Endothelial cell of umbilical vein (primary cell): ENCODE measurements at regions not wholly inside any gene's neighbourhood (a gene's known extent, or its start where the extent isn't known, plus 50 kb on each side); places are given as distances from the start of the nearest gene placed in this dataset.

Experiments used
- BruUV-seq: library from RNA; stranded (reverse); fragments of 400-500 nt; replicated peaks from 2 replicates; lab custom pipeline; 2021; lab: Mats Ljungman, UMichigan
- CTCF ChIA-PET: fragments of 300-600, 350-600 bp; sonication (Branson Sonifier 250); formaldehyde crosslinking; loops from one replicate; lab custom pipeline; 2021; ENCODE audit warnings: antibody characterized with exemption, inconsistent platforms; lab: Charles Lee
- POLR2A ChIA-PET: fragments of 300-600, 350-600 bp; sonication (Branson Sonifier 250); formaldehyde crosslinking; loops from one replicate; lab custom pipeline; 2021; ENCODE audit warnings: antibody characterized with exemption, inconsistent platforms; lab: Charles Lee
- DNase-seq: peaks from one replicate; pipeline ENCODE4 v3.0.0-alpha.2; 2011; ENCODE audit warnings: low read depth, low spot score
- FAIRE-seq: peaks from 2 replicates; lab custom pipeline; 2011; peaks lifted over from hg19 to GRCh38; lab: Jason Lieb, UNC
- H2AFZ ChIP-seq: 2 replicates; pipeline ENCODE4 v1.6.0; 2012; ENCODE audit warnings: low read depth, low read length, control low read depth, inconsistent platforms
- H3K27ac ChIP-seq: 2 replicates; pipeline ENCODE4 v1.5.1; 2011; ENCODE audit warnings: low read depth, mild to moderate bottlenecking, control low read depth, low read length, moderate library complexity; ENCODE audit not compliant: insufficient read depth
- H3K27me3 ChIP-seq, 2 experiments: 2 replicates each; pipeline versions ENCODE4 v1.6.0 to v1.6.1; 2011; ENCODE audit warnings: low read length in 2 of 2, mixed read lengths in 1 of 2; ENCODE audit not compliant: control insufficient read depth in 2 of 2, insufficient read depth in 2 of 2
- H3K36me3 ChIP-seq, 2 experiments: 2 replicates in 1 of 2; 3 replicates in 1 of 2; pipeline ENCODE4 v1.5.1; 2011; ENCODE audit warnings: low read length in 2 of 2, mild to moderate bottlenecking in 1 of 2, moderate library complexity in 1 of 2; ENCODE audit not compliant: control insufficient read depth in 2 of 2, insufficient read depth in 2 of 2; ENCODE audit errors: extremely low read depth in 1 of 2
- H3K4me1 ChIP-seq: 3 replicates; pipeline ENCODE4 v1.5.1; 2011; ENCODE audit warnings: mild to moderate bottlenecking, low read length; ENCODE audit not compliant: control insufficient read depth, insufficient read depth; ENCODE audit errors: extremely low read depth
- H3K4me2 ChIP-seq: 2 replicates; pipeline ENCODE4 v1.6.1; 2011; ENCODE audit warnings: low read length, control low read depth, mixed read lengths; ENCODE audit not compliant: insufficient read depth
- H3K4me3 ChIP-seq, 3 experiments: fragments of 200-600 bp in 1 of 3; sonication (generic), shearing (Covaris generic) in 1 of 3; replicated peaks in 1 of 3; 2 replicates each; pipeline ENCODE4 v1.5.1; 2011 to 2016; ENCODE audit warnings: control low read depth in 3 of 3, low read length in 3 of 3, mild to moderate bottlenecking in 2 of 3, inconsistent platforms in 1 of 3, low read depth in 1 of 3, moderate library complexity in 1 of 3; ENCODE audit not compliant: insufficient read depth in 1 of 3
- H3K79me2 ChIP-seq: 2 replicates; pipeline ENCODE4 v1.6.0; 2012; ENCODE audit warnings: low read length, inconsistent platforms; ENCODE audit not compliant: control insufficient read depth, insufficient read depth
- H3K9ac ChIP-seq: replicated peaks from 2 replicates; pipeline ENCODE3; 2011; ENCODE audit warnings: low read length, control low read depth; ENCODE audit not compliant: insufficient read depth; ENCODE audit errors: extremely low read depth
- H3K9me1 ChIP-seq: replicated peaks from 3 replicates; pipeline ENCODE4 v1.6.0; 2011; ENCODE audit warnings: mild to moderate bottlenecking, low read length; ENCODE audit not compliant: control insufficient read depth, insufficient read depth; ENCODE audit errors: extremely low read depth
- H3K9me3 ChIP-seq: replicated peaks from 2 replicates; pipeline ENCODE4 v1.5.1; 2012; ENCODE audit warnings: low read length, inconsistent platforms; ENCODE audit not compliant: control insufficient read depth, insufficient read depth
- H4K20me1 ChIP-seq: replicated peaks from 2 replicates; pipeline ENCODE3; 2011; ENCODE audit warnings: mild to moderate bottlenecking, low read length; ENCODE audit not compliant: control insufficient read depth, insufficient read depth; ENCODE audit errors: extremely low read depth
- CTCF ChIP-seq, 2 donors: IDR thresholded peaks; 1 replicate in 1 of 2; 2 replicates in 1 of 2; pipeline ENCODE4 v1.5.1; 2011; ENCODE audit warnings: low read length in 2 of 2, mild to moderate bottlenecking in 2 of 2, moderate library complexity in 2 of 2, control low read depth in 1 of 2, inconsistent platforms in 1 of 2, low read depth in 1 of 2; ENCODE audit not compliant: insufficient read depth in 1 of 2; ENCODE audit errors: extremely low read depth in 1 of 2
- EZH2 ChIP-seq: IDR thresholded peaks from 2 replicates; pipeline ENCODE4 v1.6.1; 2012; ENCODE audit warnings: borderline replicate concordance, low read depth, mild to moderate bottlenecking, moderate library complexity, low read length, inconsistent platforms; ENCODE audit not compliant: severe bottlenecking
- FOS ChIP-seq: IDR thresholded peaks from 2 replicates; pipeline ENCODE4 v1.6.1; 2011; ENCODE audit warnings: mild to moderate bottlenecking, low read length, moderate library complexity, borderline replicate concordance; ENCODE audit not compliant: insufficient read depth
- GATA2 ChIP-seq: IDR thresholded peaks from 2 replicates; pipeline ENCODE4 v1.7.0; 2011; ENCODE audit warnings: low read depth, mild to moderate bottlenecking, moderate library complexity, mixed read lengths, low read length; ENCODE audit not compliant: insufficient read length, insufficient read depth
- JUN ChIP-seq: IDR thresholded peaks from 2 replicates; pipeline ENCODE4 v1.6.1; 2011; ENCODE audit warnings: borderline replicate concordance, low read depth; ENCODE audit not compliant: insufficient read length, insufficient read depth
- MYC ChIP-seq: IDR thresholded peaks from one replicate; pipeline ENCODE4 v1.6.1; 2011; ENCODE audit warnings: mild to moderate bottlenecking, low read depth, low read length
- POLR2A ChIP-seq: IDR thresholded peaks from 2 replicates; pipeline ENCODE4 v1.6.1; 2012; ENCODE audit warnings: low read depth, mild to moderate bottlenecking, control low read depth, low read length
- POLR2AphosphoS5 ChIP-seq: IDR thresholded peaks from 2 replicates; pipeline ENCODE4 v1.6.1; 2012; ENCODE audit warnings: low read depth, mild to moderate bottlenecking, control low read depth, low read length, moderate library complexity; ENCODE audit not compliant: insufficient read depth
- dilution Hi-C: fragments of 300-500 bp; cut with MboI; formaldehyde crosslinking; loops from one replicate; pipeline ENCODE4 v1.15.0; 2019; ENCODE audit warnings: low sequenced_read_pairs; ENCODE audit not compliant: extremely low pct_ligation_motif_present
- intact Hi-C: fragments of 100-400 bp; cut with micrococcal nuclease; formaldehyde crosslinking; loops from one replicate; pipeline ENCODE4 v1.10.0; 2022
- TF ChIP-seq, protein P1 (sequence below): IDR thresholded peaks from 2 replicates; pipeline ENCODE4 v1.6.1; 2011; ENCODE audit not compliant: insufficient read depth, insufficient read length

- FAIRE-seq: no peak
- POLR2A ChIA-PET: interaction anchor here (0.6 kb wide), 1 partner anchor 444 kb away, joined by 5 read pairs; no protein-coding TSS in a partner anchor
Observed at GRCh38 chr20:56799187-56799586, 170.1 kb downstream of the TFAP2C start.

More at GRCh38 chr20:56799187-56799586, 170.1 kb downstream of the TFAP2C start:
- BruUV-seq: no TSS peak
- H3K36me3 ChIP-seq: no peaks in the 10 kb centered on the region
- H3K27me3 ChIP-seq: no peaks in the 10 kb centered on the region
- no peak overlapping the region for H3K27ac ChIP-seq
- H3K4me3 ChIP-seq: no peak overlapping the region
- H3K4me2 ChIP-seq: no peak overlapping the region
- intact Hi-C loops (no loop called here), dilution Hi-C loops (no loop called here)
- DNase-seq: no peak
- CTCF ChIA-PET: no interaction called here
- no peak overlapping the region for H3K9ac ChIP-seq
- H2AFZ ChIP-seq: no peak overlapping the region
- H3K4me1 ChIP-seq: no peaks in the 10 kb centered on the region
- no peaks in the 10 kb centered on the region for H3K79me2 ChIP-seq
- H3K9me1 ChIP-seq: no peaks in the 10 kb centered on the region
- H4K20me1 ChIP-seq: no peaks in the 10 kb centered on the region
- H3K9me3 ChIP-seq: no peaks in the 10 kb centered on the region
- TF ChIP-seq JUN (no peak), FOS (no peak), CTCF (IDR thresholded peaks at IDR 0.05; ENCODE audit: extremely low read depth in 1 of 2, insufficient read depth in 1 of 2, low read depth in 1 of 2, low read length in 2 of 2) (no peak), MYC (no peak), POLR2A (no peak), POLR2AphosphoS5 (no peak), GATA2 (no peak), EZH2 (no peak)
- TF ChIP-seq, protein P1, sequence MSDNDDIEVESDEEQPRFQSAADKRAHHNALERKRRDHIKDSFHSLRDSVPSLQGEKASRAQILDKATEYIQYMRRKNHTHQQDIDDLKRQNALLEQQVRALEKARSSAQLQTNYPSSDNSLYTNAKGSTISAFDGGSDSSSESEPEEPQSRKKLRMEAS: no peak
